Erythroblast (primary cell): ENCODE measurements at regions not wholly inside any gene's neighbourhood (a gene's known extent, or its start where the extent isn't known, plus 50 kb on each side); places are given as distances from the start of the nearest gene placed in this dataset.

Source experiments
- GATA1 ChIP-seq: IDR thresholded peaks from 2 replicates; pipeline ENCODE4 v1.6.1; 2011; ENCODE audit warnings: low read depth, mild to moderate bottlenecking, control low read depth, low read length, moderate library complexity
- POLR2A ChIP-seq: IDR thresholded peaks from 2 replicates; pipeline ENCODE4 v1.6.1; 2011; ENCODE audit warnings: mild to moderate bottlenecking, low read length

DNA sequence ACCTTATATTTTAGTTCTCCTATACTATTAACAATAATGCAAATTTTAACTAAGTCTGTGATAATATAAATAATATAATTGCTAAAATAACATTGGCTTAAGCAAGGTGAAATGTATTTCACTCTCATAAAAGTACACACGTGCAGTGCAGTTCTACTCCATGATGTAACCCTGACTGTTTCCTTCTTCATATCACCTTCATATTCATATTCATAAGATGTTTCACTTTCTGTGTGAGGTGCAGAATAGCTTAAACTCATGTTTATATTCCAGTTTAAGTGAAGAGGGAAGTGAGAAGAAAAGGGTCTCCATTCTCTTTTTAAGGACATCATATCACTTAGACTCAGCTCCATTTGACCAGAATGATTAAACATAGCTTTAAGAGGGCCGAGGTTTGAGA lies 1810.0 kb upstream of the PCDH10 start:
- TF ChIP-seq POLR2A, result no peak
- TF ChIP-seq GATA1, result no peak
